ENCODE measurements at regions not wholly inside any gene's neighbourhood (a gene's known extent, or its start where the extent isn't known, plus 50 kb on each side); places are given as distances from the start of the nearest gene placed in this dataset.

- TF ChIP-seq CTCF (IDR thresholded peaks at IDR 0.05; ENCODE audit: low read depth, low read length, poor library complexity, severe bottlenecking), result no peak
- no peak for TF ChIP-seq EZH2phosphoT487 (IDR thresholded peaks at IDR 0.05; ENCODE audit: borderline replicate concordance, low read length)
- H3K4me3 ChIP-seq (ENCODE audit: low read length), result no peak overlapping the region
- peaks cover 4% of the 10 kb centered on the region; the same call in 1 of the 2 replicates for H3K9me3 ChIP-seq (ENCODE audit: control insufficient read depth, insufficient read depth, low read length)
- no peak overlapping the region for H3K4me2 ChIP-seq (ENCODE audit: low read length)
- no peak overlapping the region for H3K27ac ChIP-seq (ENCODE audit: low read depth, low read length)
- no peaks in the 10 kb centered on the region for H3K27me3 ChIP-seq (ENCODE audit: control insufficient read depth, low read length)
- no peaks in the 10 kb centered on the region for H3K4me1 ChIP-seq (ENCODE audit: control insufficient read depth, low read length)
- no peaks in the 10 kb centered on the region for H4K20me1 ChIP-seq (ENCODE audit: control insufficient read depth, insufficient read depth, low read depth, low read length)
- no peaks in the 10 kb centered on the region for H3K36me3 ChIP-seq (ENCODE audit: control insufficient read depth, low read length)
- H3K79me2 ChIP-seq (ENCODE audit: control insufficient read depth, low read length), result no peaks in the 10 kb centered on the region
- H3K9me2 ChIP-seq (replicated peaks; ENCODE audit: control insufficient read depth, low read length), result no peaks in the 10 kb centered on the region
- H3F3A ChIP-seq (ENCODE audit: control insufficient read depth, insufficient read depth), result no peaks in the 10 kb centered on the region
Observed at GRCh38 chr1:185512442-185512841, 195.4 kb upstream of the IVNS1ABP start.

GRCh38 chr1:185501099-185501498 lies 184.1 kb upstream of the IVNS1ABP start:
- no peaks in the 10 kb centered on the region for H4K20me1 ChIP-seq (ENCODE audit: control insufficient read depth, insufficient read depth, low read depth, low read length)
- no peak overlapping the region for H3K4me2 ChIP-seq (ENCODE audit: low read length)
- H3K27ac ChIP-seq (ENCODE audit: low read depth, low read length), result no peak overlapping the region
- no peaks in the 10 kb centered on the region for H3K9me3 ChIP-seq (ENCODE audit: control insufficient read depth, insufficient read depth, low read length)
- H3K79me2 ChIP-seq (ENCODE audit: control insufficient read depth, low read length), result no peaks in the 10 kb centered on the region
- TF ChIP-seq CTCF (IDR thresholded peaks at IDR 0.05; ENCODE audit: low read depth, low read length, poor library complexity, severe bottlenecking), result no peak
- no peak for TF ChIP-seq EZH2phosphoT487 (IDR thresholded peaks at IDR 0.05; ENCODE audit: borderline replicate concordance, low read length)
- H3K36me3 ChIP-seq (ENCODE audit: control insufficient read depth, low read length), result no peaks in the 10 kb centered on the region
- H3K9me2 ChIP-seq (replicated peaks; ENCODE audit: control insufficient read depth, low read length), result no peaks in the 10 kb centered on the region
- no peaks in the 10 kb centered on the region for H3F3A ChIP-seq (ENCODE audit: control insufficient read depth, insufficient read depth)
- H3K4me1 ChIP-seq (ENCODE audit: control insufficient read depth, low read length), result no peaks in the 10 kb centered on the region
- H3K27me3 ChIP-seq (ENCODE audit: control insufficient read depth, low read length), result no peaks in the 10 kb centered on the region
- H3K4me3 ChIP-seq (ENCODE audit: low read length), result no peak overlapping the region

- Histone ChIP-seq H3K27ac (ENCODE audit: low read depth, low read length) (no peak overlapping the region), H3K4me1 (ENCODE audit: control insufficient read depth, low read length) (no peaks in the 10 kb centered on the region), H4K20me1 (ENCODE audit: control insufficient read depth, insufficient read depth, low read depth, low read length) (no peaks in the 10 kb centered on the region), H3F3A (ENCODE audit: control insufficient read depth, insufficient read depth) (no peaks in the 10 kb centered on the region), H3K36me3 (ENCODE audit: control insufficient read depth, low read length) (no peaks in the 10 kb centered on the region), H3K9me2 (replicated peaks; ENCODE audit: control insufficient read depth, low read length) (no peaks in the 10 kb centered on the region), H3K4me2 (ENCODE audit: low read length) (no peak overlapping the region), H3K9me3 (ENCODE audit: control insufficient read depth, insufficient read depth, low read length) (no peaks in the 10 kb centered on the region), H3K79me2 (ENCODE audit: control insufficient read depth, low read length) (no peaks in the 10 kb centered on the region), H3K4me3 (ENCODE audit: low read length) (no peak overlapping the region), H3K27me3 (ENCODE audit: control insufficient read depth, low read length) (no peaks in the 10 kb centered on the region)
- no peak for TF ChIP-seq CTCF (IDR thresholded peaks at IDR 0.05; ENCODE audit: low read depth, low read length, poor library complexity, severe bottlenecking)
- TF ChIP-seq EZH2phosphoT487 (IDR thresholded peaks at IDR 0.05; ENCODE audit: borderline replicate concordance, low read length), result no peak
Observed at GRCh38 chr1:185500001-185500626, 183.1 kb upstream of the IVNS1ABP start.
